ENCODE measurements at regions not wholly inside any gene's neighbourhood (a gene's known extent, or its start where the extent isn't known, plus 50 kb on each side); places are given as distances from the start of the nearest gene placed in this dataset.

DNA sequence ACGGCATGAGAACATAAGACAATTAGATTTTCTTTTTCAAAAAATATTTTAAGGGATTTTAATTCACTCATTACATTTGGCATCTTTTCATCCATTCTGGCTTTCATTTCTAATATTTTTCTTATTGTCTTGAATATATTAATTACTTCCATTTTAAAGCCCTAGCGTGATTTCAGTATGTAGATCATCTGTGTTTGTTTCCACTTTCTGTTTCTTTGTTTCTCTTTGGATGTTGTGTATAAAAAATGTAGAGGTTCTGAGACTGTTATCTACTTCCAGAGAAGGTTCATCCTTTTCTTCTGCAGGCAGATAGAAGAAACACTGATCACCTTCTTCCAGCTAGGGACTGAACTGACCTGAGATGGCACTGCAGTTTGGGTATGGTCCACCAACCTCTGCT lies 664.4 kb upstream of the SLC39A10 start (continued):
- TF ChIP-seq, protein P1, sequence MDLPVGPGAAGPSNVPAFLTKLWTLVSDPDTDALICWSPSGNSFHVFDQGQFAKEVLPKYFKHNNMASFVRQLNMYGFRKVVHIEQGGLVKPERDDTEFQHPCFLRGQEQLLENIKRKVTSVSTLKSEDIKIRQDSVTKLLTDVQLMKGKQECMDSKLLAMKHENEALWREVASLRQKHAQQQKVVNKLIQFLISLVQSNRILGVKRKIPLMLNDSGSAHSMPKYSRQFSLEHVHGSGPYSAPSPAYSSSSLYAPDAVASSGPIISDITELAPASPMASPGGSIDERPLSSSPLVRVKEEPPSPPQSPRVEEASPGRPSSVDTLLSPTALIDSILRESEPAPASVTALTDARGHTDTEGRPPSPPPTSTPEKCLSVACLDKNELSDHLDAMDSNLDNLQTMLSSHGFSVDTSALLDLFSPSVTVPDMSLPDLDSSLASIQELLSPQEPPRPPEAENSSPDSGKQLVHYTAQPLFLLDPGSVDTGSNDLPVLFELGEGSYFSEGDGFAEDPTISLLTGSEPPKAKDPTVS (IDR thresholded peaks at IDR 0.05; ENCODE audit: low read depth, low read length) = no peak
- no peak for TF ChIP-seq CHD1 (IDR thresholded peaks at IDR 0.05; ENCODE audit: low read depth, low read length)

- intact Hi-C loops (cut with micrococcal nuclease; ENCODE audit: unreplicated experiment) = no loop called here
- WGBS (ENCODE audit: insufficient coverage, insufficient replicate concordance, low lambda C conversion rate, missing lambda C conversion rate) = 0% methylated on average over 1 of the region's 1 CpG
- H3K27me3 ChIP-seq (replicated peaks in 1 of 2; ENCODE audit: control insufficient read depth in 2 of 2, insufficient read depth in 2 of 2, low read length in 1 of 2) = no peaks in the 10 kb centered on the region
- H3K4me2 ChIP-seq (ENCODE audit: control insufficient read depth, insufficient read depth) = no peak overlapping the region
- H3K36me3 ChIP-seq (ENCODE audit: control insufficient read depth in 2 of 2, insufficient read depth in 2 of 2, low read length in 1 of 2) = no peaks in the 10 kb centered on the region
- no peaks in the 10 kb centered on the region for H3K79me2 ChIP-seq (ENCODE audit: control insufficient read depth, insufficient read depth, low read length)
- no TSS peak for BruUV-seq (replicated peaks)
- H2AFZ ChIP-seq (ENCODE audit: control insufficient read depth, low read depth, low read length) = no peak overlapping the region
- no peaks in the 10 kb centered on the region; the same call in 2 of the 3 replicates for H3K9me3 ChIP-seq (replicated peaks; ENCODE audit: control insufficient read depth, insufficient read depth, low read length)
- H4K20me1 ChIP-seq (ENCODE audit: control insufficient read depth, insufficient read depth) = no peaks in the 10 kb centered on the region
- ChIA-PET RAD21 (ENCODE audit: unreplicated experiment) (no interaction called here), SMC1A (ENCODE audit: uncharacterized antibody, unreplicated experiment) (interaction anchor here (0.6 kb wide), 2 partner anchors 684 to 1006 kb away, joined by 3 read pairs; no protein-coding TSS in a partner anchor), CTCF (interaction anchor here (0.9 kb wide), 1 partner anchor 171 kb away, joined by 3 read pairs; no protein-coding TSS in a partner anchor), POLR2A (no interaction called here)
- no peak overlapping the region for H3K27ac ChIP-seq (ENCODE audit: control insufficient read depth, insufficient read depth)
- no peak overlapping the region for H3K4me3 ChIP-seq
- no peaks in the 10 kb centered on the region for H3K4me1 ChIP-seq (ENCODE audit: control insufficient read depth, insufficient read depth, low read length)
- FAIRE-seq (no peak), DNase-seq (ENCODE audit: low read depth, low spot score) (no peak), ATAC-seq (no peak)
- no peak overlapping the region for H3K9ac ChIP-seq (ENCODE audit: control insufficient read depth, insufficient read depth, low read length)
- in situ Hi-C loops (cut with MboI) = no loop called here
- TF ChIP-seq, protein P2, sequence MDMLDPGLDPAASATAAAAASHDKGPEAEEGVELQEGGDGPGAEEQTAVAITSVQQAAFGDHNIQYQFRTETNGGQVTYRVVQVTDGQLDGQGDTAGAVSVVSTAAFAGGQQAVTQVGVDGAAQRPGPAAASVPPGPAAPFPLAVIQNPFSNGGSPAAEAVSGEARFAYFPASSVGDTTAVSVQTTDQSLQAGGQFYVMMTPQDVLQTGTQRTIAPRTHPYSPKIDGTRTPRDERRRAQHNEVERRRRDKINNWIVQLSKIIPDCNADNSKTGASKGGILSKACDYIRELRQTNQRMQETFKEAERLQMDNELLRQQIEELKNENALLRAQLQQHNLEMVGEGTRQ (IDR thresholded peaks at IDR 0.05; ENCODE audit: borderline replicate concordance, low read depth, low read length) = no peak
- TF ChIP-seq ZBTB4 (CRISPR knock-in tag; IDR thresholded peaks at IDR 0.05) (no peak), CHD1 (IDR thresholded peaks at IDR 0.05; ENCODE audit: low read depth, low read length) (no peak), ZNF24 (IDR thresholded peaks at IDR 0.05) (no peak), RFX5 (IDR thresholded peaks at IDR 0.05; ENCODE audit: low read depth, low read length) (no peak), EGR1 (IDR thresholded peaks at IDR 0.05; ENCODE audit: borderline replicate concordance in 1 of 2, low read depth in 2 of 2, low read length in 2 of 2) (no peak), CEBPB (IDR thresholded peaks at IDR 0.05; ENCODE audit: borderline replicate concordance in 1 of 2, low read depth in 2 of 2, low read length in 2 of 2) (no peak), CBX5 (IDR thresholded peaks at IDR 0.05; ENCODE audit: low read depth) (peak; percentile 60; the same call in 1 of the 2 replicates)
These were observed 671.8 kb upstream of the SLC39A10 start for GRCh38 chr2:194985258-194985657.

All from GM12878 (cell line).